HepG2 (cell line): ENCODE measurements at regions not wholly inside any gene's neighbourhood (a gene's known extent, or its start where the extent isn't known, plus 50 kb on each side); places are given as distances from the start of the nearest gene placed in this dataset.
A peak's percentile ranks its signal among the peaks of the same experiment; 100 is the strongest.

Source experiments
- CHCHD3 ChIP-seq: sonication (generic); formaldehyde crosslinking; IDR thresholded peaks from 2 replicates; pipeline ENCODE4 v1.8.0; 2022; ENCODE audit warnings: mild to moderate bottlenecking, missing genetic modification reagents, moderate library complexity
- FOXA1 ChIP-seq, 2 experiments: fragments of 450-650 bp in 1 of 2; sonication (generic) in 1 of 2; formaldehyde crosslinking in 1 of 2; IDR thresholded peaks; 2 replicates each; pipeline versions ENCODE4 v1.4.0 to v1.6.1; 2016 to 2020; ENCODE audit warnings: missing genetic modification reagents in 1 of 2
- FOXP1 ChIP-seq, 2 experiments: fragments of 450-650 bp in 1 of 2; IDR thresholded peaks; 2 replicates each; pipeline ENCODE4 v1.6.1; 2017 to 2018; ENCODE audit warnings: antibody characterized with exemption in 1 of 2
- LCORL ChIP-seq, 2 experiments: fragments of 450-650 bp in 1 of 2; sonication (generic) in 1 of 2; formaldehyde crosslinking in 1 of 2; IDR thresholded peaks; 2 replicates each; pipeline versions ENCODE4 v1.5.0 to v1.6.1; 2017 to 2020; ENCODE audit warnings: antibody characterized with exemption in 1 of 2, missing genetic modification reagents in 1 of 2
- TBX3 ChIP-seq: fragments of 450-650 bp; IDR thresholded peaks from 2 replicates; pipeline ENCODE4 v1.6.1; 2017; ENCODE audit warnings: antibody characterized with exemption, mild to moderate bottlenecking, inconsistent platforms, borderline replicate concordance
- ZMYM3 ChIP-seq: sonication (generic); formaldehyde crosslinking; IDR thresholded peaks from 2 replicates; pipeline ENCODE4 v1.5.1; 2020; ENCODE audit warnings: mild to moderate bottlenecking, missing genetic modification reagents
- ZNF264 ChIP-seq: sonication (generic); formaldehyde crosslinking; IDR thresholded peaks from 2 replicates; pipeline ENCODE4 v1.4.0; 2020; ENCODE audit warnings: missing genetic modification reagents
- ZNF556 ChIP-seq: sonication (generic); formaldehyde crosslinking; IDR thresholded peaks from 2 replicates; pipeline ENCODE4 v1.4.0; 2020; ENCODE audit warnings: mild to moderate bottlenecking, missing genetic modification reagents, borderline replicate concordance
- TF ChIP-seq, protein P1 (sequence below): IDR thresholded peaks from 2 replicates; pipeline ENCODE4 v1.6.1; 2016; ENCODE audit warnings: low read depth, missing genetic modification reagents, missing compliant biosample characterization
- TF ChIP-seq, protein P2 (sequence below): sonication (generic); formaldehyde crosslinking; IDR thresholded peaks from 2 replicates; pipeline ENCODE4 v1.8.1; 2023; ENCODE audit warnings: missing genetic modification reagents, inconsistent platforms, borderline replicate concordance
- TF ChIP-seq, protein P3 (sequence below), 2 experiments: sonication (generic) in 1 of 2; formaldehyde crosslinking in 1 of 2; IDR thresholded peaks; 2 replicates each; pipeline versions ENCODE4 v1.4.0 to v1.6.1; 2016 to 2020; ENCODE audit warnings: borderline replicate concordance in 1 of 2, low read depth in 1 of 2, mild to moderate bottlenecking in 1 of 2, missing genetic modification reagents in 1 of 2
- TF ChIP-seq, protein P4 (sequence below): sonication (generic); formaldehyde crosslinking; IDR thresholded peaks from 2 replicates; pipeline ENCODE4 v1.4.0; 2020; ENCODE audit warnings: low read depth, mild to moderate bottlenecking, missing genetic modification reagents
- TF ChIP-seq, protein P5 (sequence below): sonication (generic); formaldehyde crosslinking; IDR thresholded peaks from 2 replicates; pipeline ENCODE4 v1.4.0; 2020; ENCODE audit warnings: missing genetic modification reagents

DNA sequence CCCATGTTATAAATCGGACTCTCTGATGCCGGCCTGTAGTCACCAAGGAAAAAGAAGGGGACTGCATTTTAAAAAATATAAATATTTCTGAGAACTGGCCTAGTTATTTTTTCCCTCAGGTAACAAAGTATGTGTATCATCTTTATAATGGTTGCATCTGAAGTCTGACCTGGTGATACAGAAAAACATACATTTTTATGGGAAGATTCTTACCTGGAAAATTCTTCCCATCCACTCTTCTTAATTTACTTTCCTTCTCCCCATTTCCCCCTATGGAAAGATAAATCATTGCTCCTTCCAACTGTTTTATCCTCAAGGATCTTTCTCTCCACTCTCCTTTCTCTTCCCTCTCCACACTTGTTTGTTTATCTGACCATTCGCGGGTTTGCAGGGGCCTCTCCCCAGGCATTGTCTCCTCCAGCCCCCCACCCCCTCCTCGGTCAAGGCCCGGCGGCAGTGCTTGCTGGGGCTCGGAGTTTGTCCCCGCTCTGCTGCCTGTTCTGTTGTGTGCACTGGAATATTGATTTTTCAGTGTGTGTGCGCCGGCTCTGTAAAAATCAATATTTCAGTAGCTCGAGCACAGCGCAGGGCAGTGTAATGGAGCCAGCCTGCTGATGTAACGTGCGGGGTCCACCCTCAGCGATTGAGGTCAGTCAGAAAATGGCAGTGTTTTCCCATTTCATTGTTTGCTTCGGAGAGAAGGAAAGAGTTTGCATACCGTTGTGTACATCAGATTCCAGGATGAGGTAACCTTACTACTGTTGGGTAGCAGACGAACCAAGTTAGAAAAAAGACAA is 199.5 kb upstream of the NFE2L3 start (continued):
- no peak for TF ChIP-seq CHCHD3 (CRISPR knock-in tag)
- peak; percentile 89; the same call in 1 of the 2 replicates for TF ChIP-seq ZNF556 (CRISPR knock-in tag)
- no peak for TF ChIP-seq TBX3
- peak; percentile 56 for TF ChIP-seq FOXP1 (IDR thresholded peaks at IDR 0.05)
- TF ChIP-seq FOXP1 (CRISPR knock-in tag; IDR thresholded peaks at IDR 0.05) = peak; percentile 89
- no peak for TF ChIP-seq LCORL (IDR thresholded peaks at IDR 0.05)
- TF ChIP-seq LCORL (CRISPR knock-in tag; IDR thresholded peaks at IDR 0.05) = peak; percentile 92
- TF ChIP-seq, protein P1, sequence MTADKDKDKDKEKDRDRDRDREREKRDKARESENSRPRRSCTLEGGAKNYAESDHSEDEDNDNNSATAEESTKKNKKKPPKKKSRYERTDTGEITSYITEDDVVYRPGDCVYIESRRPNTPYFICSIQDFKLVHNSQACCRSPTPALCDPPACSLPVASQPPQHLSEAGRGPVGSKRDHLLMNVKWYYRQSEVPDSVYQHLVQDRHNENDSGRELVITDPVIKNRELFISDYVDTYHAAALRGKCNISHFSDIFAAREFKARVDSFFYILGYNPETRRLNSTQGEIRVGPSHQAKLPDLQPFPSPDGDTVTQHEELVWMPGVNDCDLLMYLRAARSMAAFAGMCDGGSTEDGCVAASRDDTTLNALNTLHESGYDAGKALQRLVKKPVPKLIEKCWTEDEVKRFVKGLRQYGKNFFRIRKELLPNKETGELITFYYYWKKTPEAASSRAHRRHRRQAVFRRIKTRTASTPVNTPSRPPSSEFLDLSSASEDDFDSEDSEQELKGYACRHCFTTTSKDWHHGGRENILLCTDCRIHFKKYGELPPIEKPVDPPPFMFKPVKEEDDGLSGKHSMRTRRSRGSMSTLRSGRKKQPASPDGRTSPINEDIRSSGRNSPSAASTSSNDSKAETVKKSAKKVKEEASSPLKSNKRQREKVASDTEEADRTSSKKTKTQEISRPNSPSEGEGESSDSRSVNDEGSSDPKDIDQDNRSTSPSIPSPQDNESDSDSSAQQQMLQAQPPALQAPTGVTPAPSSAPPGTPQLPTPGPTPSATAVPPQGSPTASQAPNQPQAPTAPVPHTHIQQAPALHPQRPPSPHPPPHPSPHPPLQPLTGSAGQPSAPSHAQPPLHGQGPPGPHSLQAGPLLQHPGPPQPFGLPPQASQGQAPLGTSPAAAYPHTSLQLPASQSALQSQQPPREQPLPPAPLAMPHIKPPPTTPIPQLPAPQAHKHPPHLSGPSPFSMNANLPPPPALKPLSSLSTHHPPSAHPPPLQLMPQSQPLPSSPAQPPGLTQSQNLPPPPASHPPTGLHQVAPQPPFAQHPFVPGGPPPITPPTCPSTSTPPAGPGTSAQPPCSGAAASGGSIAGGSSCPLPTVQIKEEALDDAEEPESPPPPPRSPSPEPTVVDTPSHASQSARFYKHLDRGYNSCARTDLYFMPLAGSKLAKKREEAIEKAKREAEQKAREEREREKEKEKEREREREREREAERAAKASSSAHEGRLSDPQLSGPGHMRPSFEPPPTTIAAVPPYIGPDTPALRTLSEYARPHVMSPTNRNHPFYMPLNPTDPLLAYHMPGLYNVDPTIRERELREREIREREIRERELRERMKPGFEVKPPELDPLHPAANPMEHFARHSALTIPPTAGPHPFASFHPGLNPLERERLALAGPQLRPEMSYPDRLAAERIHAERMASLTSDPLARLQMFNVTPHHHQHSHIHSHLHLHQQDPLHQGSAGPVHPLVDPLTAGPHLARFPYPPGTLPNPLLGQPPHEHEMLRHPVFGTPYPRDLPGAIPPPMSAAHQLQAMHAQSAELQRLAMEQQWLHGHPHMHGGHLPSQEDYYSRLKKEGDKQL (CRISPR knock-in tag) = peak; percentile 88
- peak; percentile 97 for TF ChIP-seq ZNF264
- TF ChIP-seq, protein P2, sequence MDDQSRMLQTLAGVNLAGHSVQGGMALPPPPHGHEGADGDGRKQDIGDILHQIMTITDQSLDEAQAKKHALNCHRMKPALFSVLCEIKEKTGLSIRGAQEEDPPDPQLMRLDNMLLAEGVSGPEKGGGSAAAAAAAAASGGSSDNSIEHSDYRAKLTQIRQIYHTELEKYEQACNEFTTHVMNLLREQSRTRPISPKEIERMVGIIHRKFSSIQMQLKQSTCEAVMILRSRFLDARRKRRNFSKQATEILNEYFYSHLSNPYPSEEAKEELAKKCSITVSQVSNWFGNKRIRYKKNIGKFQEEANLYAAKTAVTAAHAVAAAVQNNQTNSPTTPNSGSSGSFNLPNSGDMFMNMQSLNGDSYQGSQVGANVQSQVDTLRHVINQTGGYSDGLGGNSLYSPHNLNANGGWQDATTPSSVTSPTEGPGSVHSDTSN (CRISPR knock-in tag) = no peak
- TF ChIP-seq, protein P3, sequence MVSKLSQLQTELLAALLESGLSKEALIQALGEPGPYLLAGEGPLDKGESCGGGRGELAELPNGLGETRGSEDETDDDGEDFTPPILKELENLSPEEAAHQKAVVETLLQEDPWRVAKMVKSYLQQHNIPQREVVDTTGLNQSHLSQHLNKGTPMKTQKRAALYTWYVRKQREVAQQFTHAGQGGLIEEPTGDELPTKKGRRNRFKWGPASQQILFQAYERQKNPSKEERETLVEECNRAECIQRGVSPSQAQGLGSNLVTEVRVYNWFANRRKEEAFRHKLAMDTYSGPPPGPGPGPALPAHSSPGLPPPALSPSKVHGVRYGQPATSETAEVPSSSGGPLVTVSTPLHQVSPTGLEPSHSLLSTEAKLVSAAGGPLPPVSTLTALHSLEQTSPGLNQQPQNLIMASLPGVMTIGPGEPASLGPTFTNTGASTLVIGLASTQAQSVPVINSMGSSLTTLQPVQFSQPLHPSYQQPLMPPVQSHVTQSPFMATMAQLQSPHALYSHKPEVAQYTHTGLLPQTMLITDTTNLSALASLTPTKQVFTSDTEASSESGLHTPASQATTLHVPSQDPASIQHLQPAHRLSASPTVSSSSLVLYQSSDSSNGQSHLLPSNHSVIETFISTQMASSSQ (IDR thresholded peaks at IDR 0.05; ENCODE audit: low read depth) = peak; percentile 25; the same call in 1 of the 2 replicates
- TF ChIP-seq, protein P3 (CRISPR knock-in tag; IDR thresholded peaks at IDR 0.05; ENCODE audit: borderline replicate concordance) = peak; percentile 80; the same call in 1 of the 2 replicates
- TF ChIP-seq, protein P4, sequence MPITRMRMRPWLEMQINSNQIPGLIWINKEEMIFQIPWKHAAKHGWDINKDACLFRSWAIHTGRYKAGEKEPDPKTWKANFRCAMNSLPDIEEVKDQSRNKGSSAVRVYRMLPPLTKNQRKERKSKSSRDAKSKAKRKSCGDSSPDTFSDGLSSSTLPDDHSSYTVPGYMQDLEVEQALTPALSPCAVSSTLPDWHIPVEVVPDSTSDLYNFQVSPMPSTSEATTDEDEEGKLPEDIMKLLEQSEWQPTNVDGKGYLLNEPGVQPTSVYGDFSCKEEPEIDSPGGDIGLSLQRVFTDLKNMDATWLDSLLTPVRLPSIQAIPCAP (CRISPR knock-in tag) = no peak
- TF ChIP-seq, protein P5, sequence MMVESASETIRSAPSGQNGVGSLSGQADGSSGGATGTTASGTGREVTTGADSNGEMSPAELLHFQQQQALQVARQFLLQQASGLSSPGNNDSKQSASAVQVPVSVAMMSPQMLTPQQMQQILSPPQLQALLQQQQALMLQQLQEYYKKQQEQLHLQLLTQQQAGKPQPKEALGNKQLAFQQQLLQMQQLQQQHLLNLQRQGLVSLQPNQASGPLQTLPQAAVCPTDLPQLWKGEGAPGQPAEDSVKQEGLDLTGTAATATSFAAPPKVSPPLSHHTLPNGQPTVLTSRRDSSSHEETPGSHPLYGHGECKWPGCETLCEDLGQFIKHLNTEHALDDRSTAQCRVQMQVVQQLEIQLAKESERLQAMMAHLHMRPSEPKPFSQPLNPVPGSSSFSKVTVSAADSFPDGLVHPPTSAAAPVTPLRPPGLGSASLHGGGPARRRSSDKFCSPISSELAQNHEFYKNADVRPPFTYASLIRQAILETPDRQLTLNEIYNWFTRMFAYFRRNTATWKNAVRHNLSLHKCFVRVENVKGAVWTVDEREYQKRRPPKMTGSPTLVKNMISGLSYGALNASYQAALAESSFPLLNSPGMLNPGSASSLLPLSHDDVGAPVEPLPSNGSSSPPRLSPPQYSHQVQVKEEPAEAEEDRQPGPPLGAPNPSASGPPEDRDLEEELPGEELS (CRISPR knock-in tag) = peak; percentile 98
- TF ChIP-seq FOXA1 (IDR thresholded peaks at IDR 0.05) = no peak
- peak; percentile 76 for TF ChIP-seq FOXA1 (CRISPR knock-in tag; IDR thresholded peaks at IDR 0.05)
- peak; percentile 93 for TF ChIP-seq ZMYM3 (CRISPR knock-in tag)
